Hematopoietic multipotent progenitor cell treated with erythropoietin and hydrocortisone succinate and interleukin-3 and kit ligand, for 4 days (in vitro differentiated cells): ENCODE measurements at regions not wholly inside any gene's neighbourhood (a gene's known extent, or its start where the extent isn't known, plus 50 kb on each side); places are given as distances from the start of the nearest gene placed in this dataset.

Experiments used
- DNase-seq: peaks from one replicate; pipeline ENCODE4 v3.0.0-alpha.2; 2015

DNA sequence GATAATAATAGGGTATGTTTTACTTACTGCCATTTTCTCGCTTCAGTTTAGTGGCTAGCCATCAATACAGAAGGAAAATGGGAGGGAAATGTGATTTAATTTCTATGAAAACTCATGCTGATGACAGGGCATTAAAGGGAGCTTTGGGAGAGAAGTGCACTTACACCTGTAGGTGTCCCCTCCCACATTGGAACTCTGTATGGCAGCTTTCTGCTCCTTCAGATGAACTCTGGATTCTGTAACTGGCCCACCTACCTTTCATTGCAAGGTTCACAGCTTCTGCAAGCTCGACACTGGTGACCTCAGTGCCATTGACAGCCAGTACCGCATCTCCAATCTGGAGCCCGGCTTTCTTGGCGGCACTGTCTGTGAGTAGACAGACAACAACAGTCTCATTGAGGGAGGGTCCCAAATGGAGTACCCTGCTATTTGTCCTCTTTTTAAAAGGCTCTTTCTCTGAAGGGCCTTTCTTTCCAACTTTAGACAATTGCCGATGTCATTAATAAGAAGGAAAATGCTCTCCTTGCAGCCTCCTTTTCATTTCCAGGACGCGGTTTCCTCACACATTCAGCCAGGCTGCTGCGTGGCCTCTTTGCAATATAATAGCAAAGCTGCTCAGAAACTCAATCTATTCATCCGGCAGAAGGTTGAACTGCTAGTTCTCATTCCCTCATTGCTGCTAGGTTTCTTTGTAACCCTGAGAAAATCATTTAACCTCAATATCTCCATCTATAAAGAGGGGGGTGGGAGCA is 63.6 kb downstream of the NUDT12 start:
- no peak for DNase-seq

DNA sequence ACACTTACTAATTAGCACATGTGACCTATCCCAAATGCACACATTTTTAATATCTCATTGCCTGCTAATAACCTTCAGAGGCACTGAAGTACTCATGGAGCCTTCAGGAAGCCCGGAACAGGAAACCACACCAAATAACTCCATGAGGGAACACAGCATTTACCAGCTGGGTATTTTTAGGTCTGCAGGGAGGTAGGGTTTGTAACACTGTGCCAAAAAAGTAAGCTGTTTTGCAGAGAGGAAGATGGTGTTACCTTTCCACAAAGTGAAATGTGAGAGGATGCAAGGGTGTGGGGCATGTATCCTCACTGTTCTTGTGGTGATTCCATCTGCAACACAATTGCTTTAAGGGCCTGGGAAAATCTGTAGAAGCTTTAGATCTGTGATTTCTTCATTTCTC is 64.4 kb downstream of the NUDT12 start:
- DNase-seq = no peak

DNA sequence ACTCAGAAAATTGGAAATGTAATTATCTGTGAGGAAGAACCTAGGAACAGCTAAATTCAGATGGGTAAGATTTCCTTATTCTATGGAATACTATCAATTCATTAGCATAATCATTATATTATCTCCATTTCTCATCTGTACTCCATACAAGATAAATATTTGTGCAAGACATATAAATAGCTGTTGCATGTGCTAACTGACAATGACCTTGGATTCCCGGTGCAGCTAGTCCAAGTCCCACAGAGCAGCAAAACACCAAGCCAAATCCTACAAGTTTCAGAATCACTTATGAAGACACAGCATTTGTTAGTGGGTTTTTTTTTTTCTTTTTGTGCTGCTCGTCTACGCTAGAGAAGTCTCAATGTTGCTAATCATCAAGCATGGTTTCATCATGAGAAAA is 64.8 kb downstream of the NUDT12 start:
- DNase-seq = no peak

DNA sequence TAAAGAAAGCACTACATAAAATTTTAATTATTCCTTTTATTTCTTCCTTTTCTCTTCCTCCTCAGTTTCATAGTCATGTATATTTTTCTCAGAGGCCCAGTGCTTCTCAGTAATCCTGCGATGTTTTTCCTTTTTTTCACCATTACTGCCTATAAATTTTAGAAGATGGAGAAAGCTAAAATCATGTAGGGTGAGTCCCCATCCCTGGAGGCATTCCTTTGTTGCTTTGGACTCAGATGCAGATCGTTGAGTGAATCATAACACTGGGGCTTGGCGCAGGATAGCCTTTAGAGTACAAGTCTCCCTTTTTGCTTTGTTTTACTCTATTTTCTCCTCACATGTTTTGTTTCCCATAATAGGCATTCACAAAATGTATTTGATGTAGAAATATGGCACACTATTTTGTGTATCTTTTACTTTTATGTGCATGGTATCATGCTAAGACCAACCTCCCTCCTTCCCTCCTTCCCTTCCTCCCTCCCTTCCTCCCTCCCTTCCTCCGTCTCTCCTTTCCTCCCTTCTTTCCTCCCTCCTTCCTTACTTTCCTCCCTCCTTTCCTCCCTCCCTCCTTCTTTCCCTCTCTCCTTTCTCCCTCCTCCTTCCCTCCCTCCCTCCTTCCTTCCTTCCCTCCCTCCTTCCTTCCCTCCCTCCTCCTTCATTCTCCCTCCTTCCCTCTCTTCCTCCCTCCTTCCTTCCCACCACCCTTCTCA is 72.4 kb downstream of the NUDT12 start:
- DNase-seq = no peak

DNA sequence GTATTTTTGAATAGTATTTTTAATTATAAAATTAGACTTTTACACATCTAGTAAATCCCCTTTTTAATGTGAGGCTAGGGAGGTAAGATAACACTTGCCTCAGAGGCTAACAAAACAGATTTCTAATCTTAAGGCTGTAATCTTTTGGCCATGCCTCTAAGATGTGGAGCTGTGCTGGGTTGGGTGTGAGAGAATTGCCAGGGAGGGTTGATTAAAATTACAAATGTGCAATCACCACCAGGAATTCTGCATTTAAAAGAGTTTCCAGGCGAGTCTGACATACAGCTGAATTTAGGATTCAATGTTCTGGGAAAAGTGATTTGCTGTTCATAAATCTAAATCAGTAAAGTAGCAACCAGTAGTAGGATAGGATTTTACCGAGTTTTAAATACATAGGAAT is 73.3 kb downstream of the NUDT12 start:
- no peak for DNase-seq

DNA sequence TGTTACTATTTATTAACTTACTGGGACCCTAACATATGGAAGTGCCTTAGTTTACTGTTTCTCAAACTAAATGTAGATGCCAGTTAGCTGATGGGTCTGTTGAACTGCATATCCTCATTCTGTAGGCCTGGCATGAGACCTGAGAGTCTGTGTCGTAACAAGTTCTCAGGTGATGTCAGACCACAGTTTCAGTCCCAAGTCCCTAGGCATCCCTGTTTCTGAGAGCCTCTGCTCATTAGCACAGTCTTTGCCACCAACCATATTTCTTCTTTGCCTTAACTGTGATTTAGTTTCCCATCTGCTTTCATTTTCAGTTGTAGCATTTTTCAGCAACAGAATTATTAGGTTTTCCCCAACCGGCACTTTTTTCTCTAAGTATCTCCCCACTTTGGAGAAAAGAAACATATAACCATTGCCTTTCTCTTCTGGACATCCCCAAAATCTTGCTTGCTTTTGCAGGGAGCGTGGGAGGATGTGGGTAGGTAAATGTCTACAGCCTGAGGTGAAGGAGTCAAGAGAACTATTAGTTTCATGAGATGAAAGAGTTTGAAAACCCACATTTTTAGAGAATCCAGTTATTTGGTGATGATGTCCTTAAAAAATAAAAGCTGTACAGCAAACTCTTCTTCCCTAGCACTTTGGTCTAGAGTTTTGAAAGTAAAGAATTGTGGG is 74.6 kb downstream of the NUDT12 start:
- DNase-seq = no peak

DNA sequence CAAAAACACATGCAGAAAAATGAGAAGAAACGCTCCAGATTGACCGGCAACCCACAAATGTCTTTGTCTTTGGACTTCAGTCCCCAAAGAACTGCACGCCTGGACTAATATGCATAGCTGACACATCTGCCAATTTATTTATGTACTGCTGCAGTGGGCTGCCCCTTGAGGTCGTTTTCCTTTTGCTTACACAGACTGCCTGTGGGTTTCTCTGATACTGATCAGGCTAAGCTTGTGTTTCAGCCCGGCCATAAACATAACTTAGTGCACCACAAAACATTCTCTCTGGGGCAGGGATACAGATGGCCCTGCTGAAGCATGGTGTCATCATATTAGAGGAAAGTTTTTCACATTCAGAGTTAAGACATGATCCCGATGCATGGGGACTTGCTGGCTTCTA is 75.4 kb downstream of the NUDT12 start:
- peak; percentile 64 for DNase-seq

DNA sequence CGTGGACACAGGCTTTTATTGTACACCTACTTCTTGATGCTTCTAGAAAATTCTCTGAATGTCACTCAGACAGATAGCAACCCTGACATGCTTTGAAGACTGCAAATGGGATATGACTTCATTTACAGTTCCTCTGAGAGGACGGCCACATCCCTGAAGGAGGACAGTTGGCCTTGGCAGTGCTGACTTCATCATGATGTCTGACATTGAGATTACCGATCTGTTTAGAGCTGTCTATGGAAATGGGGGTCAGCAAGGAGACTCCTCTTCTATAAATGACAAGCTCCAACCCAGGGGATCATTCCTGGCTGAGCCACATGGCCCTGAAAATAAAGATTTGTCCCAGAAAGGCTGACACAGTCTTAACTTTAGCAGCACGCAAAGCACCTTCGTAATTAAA is 75.8 kb downstream of the NUDT12 start:
- DNase-seq = no peak

DNA sequence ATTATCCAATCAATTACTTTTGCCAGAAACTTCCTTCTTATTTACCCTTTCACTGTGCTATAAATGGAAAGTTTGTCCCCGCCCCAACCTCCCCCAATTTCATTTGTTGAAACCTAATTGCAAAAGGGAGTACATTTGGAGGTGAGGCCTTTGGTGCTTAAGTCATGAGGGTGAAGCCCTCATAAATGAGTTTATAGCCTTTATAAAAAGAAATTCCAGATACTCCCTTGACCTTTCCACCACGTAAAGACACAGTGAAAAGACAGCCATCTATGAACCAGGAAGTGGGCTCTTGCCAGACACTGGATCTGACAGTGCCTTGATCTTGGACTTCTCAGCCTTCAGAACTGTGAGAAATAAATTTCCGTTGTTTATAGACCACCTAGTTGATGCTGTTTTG is 82.3 kb downstream of the NUDT12 start:
- no peak for DNase-seq

DNA sequence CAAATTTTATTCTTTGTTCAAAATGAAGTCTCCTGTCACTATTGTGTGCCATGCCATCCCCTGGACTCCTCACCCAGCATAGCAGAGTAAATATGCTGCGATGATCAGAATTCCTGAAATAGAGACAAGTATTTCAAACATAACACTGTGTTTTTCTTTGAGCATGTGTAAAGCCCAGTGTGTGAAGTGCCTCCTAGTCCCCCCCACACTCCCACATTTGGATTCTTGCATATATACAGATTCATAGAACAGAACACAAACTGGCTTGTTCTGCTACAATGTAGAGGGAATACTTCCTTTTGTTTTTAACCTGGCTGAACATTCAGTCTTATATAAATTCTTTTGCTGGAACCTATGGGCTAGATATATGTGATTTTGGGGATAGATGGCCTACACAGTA is 84.9 kb downstream of the NUDT12 start:
- DNase-seq = no peak

DNA sequence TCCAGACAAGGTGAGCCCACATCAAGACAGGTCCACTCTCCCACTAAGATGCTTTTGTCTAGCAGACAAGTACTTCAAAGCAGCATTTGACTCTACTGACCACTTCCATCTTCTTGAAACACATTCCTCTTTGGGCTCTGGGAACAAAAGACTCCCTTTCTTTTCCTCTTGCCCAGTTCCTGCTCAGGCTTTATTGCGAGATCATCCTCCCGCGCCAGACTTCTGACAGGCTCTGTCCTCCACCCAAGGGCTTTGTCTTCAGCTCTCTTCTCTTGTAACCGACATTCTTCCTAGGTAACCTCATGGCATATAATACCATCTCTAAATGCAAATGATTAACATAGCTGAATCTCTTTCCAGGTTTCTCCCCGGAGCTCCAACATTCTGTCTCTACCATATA is 85.8 kb downstream of the NUDT12 start:
- DNase-seq = no peak

DNA sequence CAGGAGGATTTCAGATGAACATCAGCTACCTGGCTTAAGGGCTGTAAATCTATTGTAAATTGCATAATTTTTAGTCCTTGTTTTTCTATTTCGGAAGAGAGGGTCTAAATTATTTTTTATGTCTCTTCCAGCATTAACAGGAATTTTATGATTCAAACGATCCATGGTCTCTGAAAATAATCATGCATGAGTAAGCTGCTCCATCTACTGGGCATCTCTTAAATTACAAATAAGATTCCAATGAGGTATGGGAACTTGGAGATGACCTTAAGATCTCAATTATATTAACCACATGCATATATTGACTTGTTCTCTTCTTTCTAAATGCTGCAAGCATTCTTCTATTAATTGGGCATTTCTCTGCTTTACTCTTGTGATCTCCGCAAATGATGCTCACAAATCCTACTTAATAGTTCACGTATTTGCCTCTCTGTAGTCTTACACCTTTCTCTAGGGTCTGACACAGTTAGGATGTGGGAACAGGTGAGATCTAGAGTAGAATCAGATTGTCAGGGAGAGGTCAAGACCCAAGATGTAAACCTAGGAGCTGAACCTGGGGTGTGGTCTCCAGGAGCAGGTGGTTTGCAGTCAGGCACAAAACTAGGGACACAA is 86.9 kb downstream of the NUDT12 start:
- peak; percentile 79 for DNase-seq

DNA sequence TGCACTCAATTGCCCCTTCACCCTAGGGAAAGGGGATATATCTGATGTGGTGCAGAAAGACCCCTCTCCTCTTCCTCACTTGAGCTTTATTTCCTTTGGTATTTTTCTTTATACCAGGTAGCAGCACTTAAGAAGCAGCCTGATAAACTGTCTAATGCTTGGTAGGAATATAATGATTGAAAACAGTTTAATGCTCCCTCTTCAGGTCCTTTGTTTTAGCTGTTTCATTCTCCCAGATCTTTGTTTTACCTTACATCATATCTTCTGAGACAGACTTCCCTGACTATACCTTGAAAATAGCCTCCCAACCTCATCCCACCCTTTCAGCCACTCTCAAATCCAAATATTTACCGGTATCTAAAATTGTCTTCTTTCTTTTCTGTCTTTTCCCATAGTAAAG is 87.9 kb downstream of the NUDT12 start:
- peak; percentile 30 for DNase-seq

DNA sequence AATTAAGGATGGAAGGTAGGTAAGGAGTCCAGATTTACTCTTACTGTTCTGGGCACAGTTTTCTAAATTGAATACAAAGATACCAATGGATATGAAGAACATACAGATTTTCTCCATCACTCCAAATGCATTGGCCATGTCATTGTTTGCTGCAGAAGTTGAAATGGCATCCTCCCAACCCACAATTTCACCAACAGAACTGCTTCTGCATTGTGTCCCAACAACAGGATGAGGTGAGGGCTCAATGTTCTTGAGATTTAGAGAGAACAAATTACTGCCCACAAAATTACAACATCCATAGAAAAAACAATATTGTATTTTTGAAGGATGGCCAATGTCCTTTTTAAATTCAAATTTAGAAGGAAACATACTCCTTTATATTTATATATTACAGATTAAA is 88.9 kb downstream of the NUDT12 start:
- DNase-seq = peak; percentile 75

DNA sequence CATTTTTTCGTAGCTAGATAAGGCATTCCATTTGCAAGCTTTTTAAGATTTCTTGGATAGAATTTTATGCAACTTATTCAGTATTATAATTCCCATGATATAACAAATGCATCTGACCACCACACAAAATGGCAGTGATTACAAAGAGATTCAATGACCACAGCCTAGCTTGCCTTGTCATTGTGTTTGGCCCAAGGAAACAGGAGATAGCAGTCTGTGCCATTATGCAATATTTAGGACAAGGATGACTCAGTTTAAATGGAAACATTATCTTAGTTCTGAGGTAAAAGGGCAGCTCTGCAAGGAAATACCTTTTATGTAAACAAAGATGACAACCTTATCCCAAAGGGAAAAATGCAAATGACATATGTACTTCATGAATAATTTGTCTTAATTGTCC is 89.8 kb downstream of the NUDT12 start:
- DNase-seq = peak; percentile 50

DNA sequence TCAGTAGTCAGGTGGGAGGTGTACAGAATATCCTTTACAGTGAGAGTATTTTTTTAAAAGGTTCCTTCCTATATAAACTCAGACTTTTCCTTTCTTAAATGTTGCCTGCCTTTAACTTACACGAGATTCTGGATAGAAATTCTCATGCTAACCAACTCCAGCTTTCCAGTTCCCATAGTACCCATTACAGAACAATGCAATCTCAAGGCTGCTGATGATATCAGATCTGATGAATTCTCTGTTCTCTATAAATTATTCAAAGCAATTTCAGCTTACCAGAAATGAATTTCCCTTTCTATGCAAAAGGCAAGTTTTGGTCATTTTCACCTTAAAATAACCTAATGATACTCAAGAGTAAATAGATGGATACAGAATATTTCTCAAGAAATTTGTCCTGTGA is 90.3 kb downstream of the NUDT12 start:
- no peak for DNase-seq

DNA sequence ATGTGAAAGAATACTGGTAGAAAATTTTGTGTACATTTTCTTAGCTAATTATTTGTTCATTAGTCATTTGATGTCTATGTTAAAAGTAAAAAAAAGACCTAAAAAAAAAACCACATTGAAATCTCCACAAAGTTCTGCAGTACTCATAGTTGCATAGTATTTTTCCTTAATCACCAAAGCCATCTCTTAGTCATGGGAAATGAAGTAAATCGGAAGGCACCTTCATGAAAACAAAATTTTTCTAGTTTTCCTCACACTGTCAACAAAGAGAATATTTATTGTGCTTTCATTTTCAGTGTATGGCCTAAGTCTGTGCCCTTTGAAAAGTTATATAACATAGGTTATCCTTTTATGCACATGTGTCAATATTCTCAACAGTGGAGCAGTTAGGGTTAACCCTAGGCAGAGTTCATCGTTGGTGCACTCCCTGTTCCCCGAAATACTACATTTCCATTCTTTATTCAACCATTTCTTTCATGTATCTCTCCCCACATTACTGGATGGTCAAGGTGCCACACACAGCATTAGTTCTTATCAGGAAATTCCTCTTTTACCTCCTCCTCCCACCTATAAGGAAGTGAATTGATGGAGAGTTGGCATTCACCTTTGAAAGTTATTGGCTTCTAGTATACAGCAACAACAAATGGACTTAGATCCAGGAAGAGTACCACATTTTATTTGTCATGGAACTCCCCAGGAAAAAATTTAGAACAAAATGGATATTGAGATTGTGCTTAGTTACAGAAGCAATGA is 93.1 kb downstream of the NUDT12 start:
- no peak for DNase-seq

DNA sequence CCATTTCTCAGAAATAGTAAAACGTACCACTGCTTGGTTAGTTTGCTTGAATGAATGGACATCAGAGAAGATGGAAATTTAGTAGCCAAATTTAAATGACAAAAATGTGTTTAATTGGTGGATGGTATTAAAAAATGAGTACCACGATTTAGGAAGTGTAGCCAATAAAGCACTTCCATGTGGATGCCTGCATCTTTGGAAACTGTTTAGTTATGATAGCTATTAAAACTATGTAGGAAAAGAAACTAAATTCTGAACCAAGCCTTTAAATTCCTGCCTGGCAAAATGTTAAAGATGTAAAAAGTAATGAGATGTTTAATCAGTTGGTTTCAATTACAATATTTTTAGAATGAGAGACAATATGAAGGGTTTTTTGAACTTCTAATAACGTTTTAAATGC is 94.8 kb downstream of the NUDT12 start:
- DNase-seq = no peak

DNA sequence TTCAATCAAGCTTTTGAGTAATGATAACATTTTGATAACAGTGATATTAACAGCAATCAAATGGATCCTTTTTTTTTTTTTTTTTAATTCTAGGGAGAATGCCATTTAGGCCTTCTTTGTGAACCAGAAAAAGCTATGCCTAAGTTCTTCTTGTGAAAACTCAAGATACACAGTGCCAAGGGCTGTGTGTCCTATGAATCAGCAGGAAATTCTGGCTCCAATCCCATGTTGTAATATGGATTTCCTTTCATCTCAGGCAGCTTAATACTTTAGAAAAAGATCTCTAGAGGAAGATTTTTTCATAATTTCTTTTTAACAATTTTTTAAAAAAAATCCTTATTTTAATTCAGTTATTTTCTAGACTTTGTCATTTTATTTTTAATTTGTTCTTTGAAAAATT is 96.1 kb downstream of the NUDT12 start:
- no peak for DNase-seq

DNA sequence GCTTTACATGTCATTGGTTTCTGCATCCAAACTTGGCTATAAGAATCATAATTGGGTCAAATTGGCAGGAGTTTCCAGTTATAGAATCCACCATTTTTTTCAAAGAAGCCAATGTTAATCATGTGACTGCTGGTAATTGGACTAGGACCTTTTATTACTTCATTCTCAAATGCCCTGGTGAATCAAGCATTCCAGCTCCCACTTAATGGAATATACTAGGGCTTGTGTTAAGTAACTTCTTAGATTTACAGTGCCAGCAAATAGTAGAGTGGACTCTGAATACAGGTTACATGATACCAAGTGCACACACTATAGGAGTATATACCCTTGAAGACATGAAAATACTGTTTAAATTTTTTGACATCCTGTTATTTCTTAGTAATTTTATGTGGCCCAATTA is 96.7 kb downstream of the NUDT12 start:
- DNase-seq = no peak

DNA sequence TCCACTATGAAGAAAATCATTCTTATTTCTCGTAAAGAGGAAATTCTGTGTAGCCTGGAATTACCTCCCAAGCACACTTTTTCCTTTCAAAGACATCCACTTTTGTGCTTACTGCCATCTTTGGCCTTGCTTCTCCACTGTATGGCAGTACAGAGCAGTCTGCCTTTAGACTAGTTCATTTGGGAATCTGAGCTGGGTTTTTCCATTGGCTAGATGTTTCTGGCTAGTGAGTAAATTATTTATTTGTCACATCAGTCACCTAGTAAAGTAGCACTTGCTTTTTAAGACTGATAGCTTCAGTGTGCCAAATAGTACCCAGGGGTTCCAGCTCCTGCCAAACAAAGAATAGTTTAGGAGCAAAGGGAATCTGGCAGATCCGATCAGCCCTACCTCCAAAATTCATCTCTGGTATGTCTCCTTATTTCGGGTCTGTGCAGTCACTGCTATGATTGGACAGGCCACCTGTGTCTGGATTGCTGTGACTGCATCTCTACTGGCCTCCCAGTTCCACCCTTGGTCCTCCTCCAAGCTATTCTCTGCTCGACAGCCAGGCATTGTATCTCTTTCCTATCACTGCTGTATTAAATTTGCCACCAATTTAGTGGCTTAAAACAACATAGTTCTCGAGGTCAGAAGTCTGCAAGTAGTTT is 97.6 kb downstream of the NUDT12 start:
- DNase-seq = no peak

DNA sequence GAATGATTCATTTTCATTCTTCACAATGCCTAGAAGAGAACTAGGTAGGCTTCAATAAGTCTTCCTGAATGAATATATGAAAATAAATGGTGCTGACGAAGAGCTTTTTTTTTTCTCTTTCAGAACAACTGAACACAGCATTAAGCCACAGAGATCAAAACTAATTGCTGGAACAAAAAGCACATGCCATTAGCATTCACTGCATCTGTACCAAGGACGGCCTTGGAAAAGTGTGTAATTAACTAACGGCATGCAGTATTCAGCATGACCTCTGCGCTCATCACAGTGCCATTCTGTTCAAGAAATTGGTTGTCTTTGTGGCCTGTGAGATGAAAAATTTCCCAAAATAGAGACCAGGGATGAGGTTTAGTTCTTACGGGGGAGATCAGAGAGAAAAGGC is 99.3 kb downstream of the NUDT12 start:
- DNase-seq = no peak

DNA sequence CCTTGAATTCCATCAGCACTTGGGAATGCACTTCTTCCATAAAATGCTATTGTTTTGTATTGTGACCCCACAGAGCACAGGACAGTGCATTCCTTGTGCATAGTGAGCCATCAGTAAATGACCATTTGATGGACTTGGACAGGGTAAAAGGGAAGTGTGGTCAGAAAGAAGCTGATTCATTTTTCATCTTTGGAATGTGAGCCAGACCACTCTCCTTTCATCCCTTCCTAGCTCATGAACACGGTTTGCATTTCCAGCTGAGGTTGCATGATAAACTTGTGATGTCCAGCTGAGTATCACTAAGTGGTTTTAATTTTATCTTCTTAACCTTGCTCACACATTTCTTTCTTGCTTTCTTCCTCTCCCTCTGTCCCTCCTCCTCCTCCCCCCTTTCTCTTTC is 101.3 kb downstream of the NUDT12 start:
- DNase-seq = peak; percentile 54
